Karpas-422 (cell line): ENCODE measurements at regions not wholly inside any gene's neighbourhood (a gene's known extent, or its start where the extent isn't known, plus 50 kb on each side); places are given as distances from the start of the nearest gene placed in this dataset.
A peak's percentile ranks its signal among the peaks of the same experiment; 100 is the strongest.
"Not testable (repeated sequence)": the region's sequence is repeated elsewhere in the genome, so short reads cannot be mapped to it uniquely, and the experiment has no call there.

Experiments
- DNase-seq: peaks from one replicate; pipeline ENCODE4 v3.0.0-alpha.2; 2015
- H2AFZ ChIP-seq: fragments of 200-600 bp; sonication (generic); 2 replicates; pipeline ENCODE4 v1.6.1; 2014; ENCODE audit warnings: antibody characterized with exemption, low read length, mixed read lengths
- H3K27ac ChIP-seq: fragments of 200-600 bp; sonication (generic); 2 replicates; pipeline ENCODE4 v1.5.1; 2014; ENCODE audit warnings: mild to moderate bottlenecking, low read length, moderate library complexity
- H3K27me3 ChIP-seq: fragments of 200-600 bp; sonication (generic); 2 replicates; pipeline ENCODE4 v1.6.1; 2014; ENCODE audit warnings: low read length, mixed read lengths
- H3K36me3 ChIP-seq: fragments of 200-600 bp; sonication (generic); 2 replicates; pipeline ENCODE4 v1.6.1; 2014; ENCODE audit warnings: low read length, mixed read lengths; ENCODE audit not compliant: insufficient read depth
- H3K4me1 ChIP-seq: fragments of 200-600 bp; sonication (generic); 2 replicates; pipeline ENCODE4 v1.6.1; 2014; ENCODE audit warnings: mild to moderate bottlenecking, low read length, mixed read lengths
- H3K4me2 ChIP-seq: fragments of 200-600 bp; sonication (generic); 2 replicates; pipeline ENCODE4 v1.6.1; 2014; ENCODE audit warnings: low read length, low read depth, mild to moderate bottlenecking; ENCODE audit not compliant: poor library complexity, severe bottlenecking
- H3K4me3 ChIP-seq: fragments of 200-600 bp; sonication (generic); 2 replicates; pipeline ENCODE4 v1.5.1; 2014; ENCODE audit warnings: mild to moderate bottlenecking, antibody characterized with exemption, low read length, mixed read lengths
- H3K79me2 ChIP-seq: fragments of 200-600 bp; sonication (generic); 2 replicates; pipeline ENCODE4 v1.6.1; 2014; ENCODE audit warnings: mild to moderate bottlenecking, low read length, mixed read lengths
- H3K9ac ChIP-seq: fragments of 200-600 bp; sonication (generic); 2 replicates; pipeline ENCODE4 v1.6.0; 2014; ENCODE audit warnings: low read length
- H3K9me2 ChIP-seq: fragments of 200-600 bp; sonication (generic), shearing (Covaris generic); replicated peaks from 2 replicates; pipeline ENCODE4 v1.6.0; 2014; ENCODE audit warnings: mild to moderate bottlenecking, low read length, moderate library complexity; ENCODE audit not compliant: insufficient read depth
- H3K9me3 ChIP-seq: fragments of 300-700, 200-600 bp; sonication (generic); 2 replicates; pipeline ENCODE4 v1.6.1; 2014; ENCODE audit warnings: low read length, mixed read lengths
- H4K20me1 ChIP-seq: fragments of 200-600 bp; sonication (generic); 2 replicates; pipeline ENCODE4 v1.6.1; 2014; ENCODE audit warnings: mild to moderate bottlenecking, antibody characterized with exemption, low read length, low read depth; ENCODE audit not compliant: insufficient read depth

DNA sequence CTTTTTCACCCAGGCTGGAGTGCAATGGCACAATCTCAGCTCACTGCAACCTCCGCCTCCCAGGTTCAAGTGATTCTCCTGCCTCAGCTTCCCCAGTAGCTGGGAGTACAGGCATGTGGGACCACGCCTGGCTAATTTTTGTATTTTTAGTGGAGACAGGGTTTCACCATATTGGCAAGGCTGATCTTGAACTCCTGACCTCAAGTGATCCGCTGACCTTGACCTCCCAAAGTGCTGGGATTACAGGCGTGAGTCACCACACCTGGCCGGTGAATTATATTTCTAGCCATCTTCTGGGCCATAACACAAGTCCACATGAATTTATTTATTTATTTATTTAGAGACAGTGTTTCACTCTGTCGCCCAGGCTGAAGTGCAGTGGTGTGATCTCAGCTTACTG lies 105.0 kb upstream of the XPO1 start:
- H3K9me3 ChIP-seq, H3K9ac ChIP-seq, H3K4me2 ChIP-seq, H4K20me1 ChIP-seq, H3K4me1 ChIP-seq, H2AFZ ChIP-seq, H3K27ac ChIP-seq, H3K36me3 ChIP-seq, DNase-seq, H3K27me3 ChIP-seq, H3K4me3 ChIP-seq, H3K9me2 ChIP-seq, H3K79me2 ChIP-seq: not testable (repeated sequence)

DNA sequence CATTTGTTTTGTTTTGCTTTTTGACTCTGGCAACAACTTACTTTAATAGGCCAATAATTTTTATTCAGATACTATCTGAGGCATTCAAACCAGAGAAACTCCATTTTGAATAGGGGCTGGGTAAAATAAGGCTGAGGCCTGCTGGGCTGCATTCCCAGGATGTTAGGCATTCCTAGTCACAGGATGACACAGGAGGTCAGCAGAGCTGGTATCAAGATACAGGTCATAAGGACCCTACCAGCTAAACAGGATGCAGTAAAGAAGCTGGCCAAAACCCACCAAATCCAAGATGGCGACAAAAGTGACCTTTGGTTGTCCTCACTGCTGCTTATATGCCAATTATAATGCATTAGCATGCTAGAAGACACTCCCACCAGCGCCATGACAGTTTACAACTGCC lies 102.2 kb upstream of the XPO1 start:
- Histone ChIP-seq H2AFZ (peak overlapping the region; percentile 44; the same call in 1 of the 2 replicates), H3K9me2 (0 out of 2 replicates have a peak, but pooled peaks cover 5% of the 10 kb centered on the region), H3K79me2 (no peaks in the 10 kb centered on the region), H3K36me3 (no peaks in the 10 kb centered on the region), H3K9me3 (no peaks in the 10 kb centered on the region), H4K20me1 (no peaks in the 10 kb centered on the region), H3K4me2 (no peak overlapping the region), H3K4me3 (no peak overlapping the region), H3K4me1 (no peaks in the 10 kb centered on the region), H3K9ac (no peak overlapping the region), H3K27me3 (no peaks in the 10 kb centered on the region), H3K27ac (no peak overlapping the region)
- no peak for DNase-seq

DNA sequence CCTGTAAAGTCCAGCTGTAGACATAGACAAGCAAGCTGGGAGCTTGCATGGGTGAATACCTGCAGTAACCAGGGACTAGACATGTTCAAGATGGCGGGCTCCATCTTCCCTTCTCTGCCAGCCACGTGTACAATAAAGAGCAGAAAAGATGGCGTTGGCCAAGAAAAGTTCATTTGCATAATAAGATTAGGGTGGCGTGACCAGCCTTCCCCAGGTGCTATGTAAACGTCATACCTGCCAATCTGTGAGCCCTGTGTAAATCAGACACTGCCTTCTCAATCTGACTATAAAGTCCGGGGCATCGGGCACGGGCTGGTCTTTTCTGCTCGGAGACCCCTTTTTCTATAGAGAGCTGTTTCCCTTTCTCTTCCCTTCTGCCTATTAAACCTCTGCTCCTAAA lies 101.6 kb upstream of the XPO1 start:
- no peaks in the 10 kb centered on the region for H3K9me3 ChIP-seq
- H3K4me2 ChIP-seq: no peak overlapping the region
- no peaks in the 10 kb centered on the region for H3K79me2 ChIP-seq
- H2AFZ ChIP-seq: peak overlapping the region; percentile 49
- 0 out of 2 replicates have a peak, but pooled peaks cover 5% of the 10 kb centered on the region for H3K9me2 ChIP-seq
- no peak overlapping the region for H3K27ac ChIP-seq
- H3K9ac ChIP-seq: no peak overlapping the region
- H3K4me3 ChIP-seq: no peak overlapping the region
- no peaks in the 10 kb centered on the region for H4K20me1 ChIP-seq
- H3K27me3 ChIP-seq: no peaks in the 10 kb centered on the region
- H3K4me1 ChIP-seq: no peaks in the 10 kb centered on the region
- no peak for DNase-seq
- H3K36me3 ChIP-seq: no peaks in the 10 kb centered on the region

DNA sequence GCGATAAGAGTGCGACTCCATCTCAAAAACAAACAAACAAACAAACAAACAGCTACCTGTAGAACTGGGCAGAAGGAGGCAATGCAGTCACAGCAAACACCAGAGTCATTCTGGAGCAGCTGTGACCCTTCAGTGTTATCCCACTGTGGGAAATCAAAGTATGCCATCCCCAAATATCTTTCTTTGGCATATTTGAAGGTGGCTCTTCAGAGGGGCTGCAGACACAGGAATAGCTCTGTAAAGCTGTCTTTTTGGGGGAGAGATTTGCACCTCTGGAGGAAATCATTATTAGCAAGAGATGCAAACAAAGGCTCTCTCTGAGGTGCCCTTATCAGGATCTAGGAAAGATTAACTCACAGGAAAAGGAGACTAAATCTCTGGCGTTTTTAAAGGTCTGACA lies 98.5 kb upstream of the XPO1 start:
- no peaks in the 10 kb centered on the region for H3K79me2 ChIP-seq
- no peak for DNase-seq
- no peak overlapping the region for H3K9ac ChIP-seq
- H3K9me3 ChIP-seq: no peaks in the 10 kb centered on the region
- H3K4me3 ChIP-seq: no peak overlapping the region
- no peaks in the 10 kb centered on the region for H3K4me1 ChIP-seq
- no peak overlapping the region for H2AFZ ChIP-seq
- no peak overlapping the region for H3K4me2 ChIP-seq
- no peaks in the 10 kb centered on the region for H4K20me1 ChIP-seq
- H3K9me2 ChIP-seq: 0 out of 2 replicates have a peak, but pooled peaks cover 5% of the 10 kb centered on the region
- H3K36me3 ChIP-seq: no peaks in the 10 kb centered on the region
- no peaks in the 10 kb centered on the region for H3K27me3 ChIP-seq
- H3K27ac ChIP-seq: no peak overlapping the region

DNA sequence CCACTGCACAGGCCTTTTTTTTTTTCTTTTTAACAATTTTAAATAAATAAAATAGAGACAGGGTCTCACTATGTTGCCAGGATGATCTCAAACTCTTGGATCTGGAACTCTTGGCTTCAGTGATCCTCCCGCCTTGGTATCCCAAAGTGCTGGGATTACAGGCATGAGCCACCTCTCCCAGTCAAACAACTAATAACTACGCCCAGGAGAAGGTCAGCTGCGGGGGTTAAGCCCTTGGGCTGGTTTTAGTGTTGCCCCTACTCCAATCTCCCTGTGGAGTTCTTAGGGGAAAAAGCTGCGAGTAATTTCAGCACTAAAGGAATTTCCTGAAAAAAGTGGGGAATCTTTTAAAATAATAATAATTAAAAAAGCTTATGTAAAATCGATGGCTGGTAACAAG lies 96.4 kb upstream of the XPO1 start:
- no peak overlapping the region for H3K9ac ChIP-seq
- H3K4me3 ChIP-seq: no peak overlapping the region
- no peak for DNase-seq
- H4K20me1 ChIP-seq: no peaks in the 10 kb centered on the region
- no peaks in the 10 kb centered on the region for H3K36me3 ChIP-seq
- H3K27ac ChIP-seq: no peak overlapping the region
- H3K27me3 ChIP-seq: no peaks in the 10 kb centered on the region
- H3K4me1 ChIP-seq: no peaks in the 10 kb centered on the region
- no peak overlapping the region for H3K4me2 ChIP-seq
- 0 out of 2 replicates have a peak, but pooled peaks cover 4% of the 10 kb centered on the region for H3K9me2 ChIP-seq
- no peak overlapping the region for H2AFZ ChIP-seq
- no peaks in the 10 kb centered on the region for H3K9me3 ChIP-seq
- H3K79me2 ChIP-seq: no peaks in the 10 kb centered on the region

DNA sequence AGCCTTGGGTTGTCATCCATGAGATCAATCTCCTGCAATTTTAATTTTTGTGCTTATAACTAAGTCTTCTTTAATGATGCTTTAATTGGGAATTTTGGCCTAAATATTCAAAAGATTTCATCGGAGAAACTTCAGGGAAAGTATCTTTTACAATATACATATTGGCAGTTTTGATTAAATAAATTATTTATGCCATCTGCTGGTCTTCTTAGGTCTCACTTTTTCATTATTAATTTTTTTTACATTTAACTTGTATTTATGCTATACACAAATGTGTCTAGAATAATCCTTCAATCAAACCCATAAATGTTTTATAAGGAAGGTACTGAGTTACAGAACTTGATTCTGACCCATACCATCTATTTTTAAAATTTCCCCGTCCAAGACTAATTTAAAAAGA lies 95.1 kb upstream of the XPO1 start:
- DNase-seq: no peak
- Histone ChIP-seq H3K27ac (no peak overlapping the region), H3K9ac (no peak overlapping the region), H3K9me2 (no peaks in the 10 kb centered on the region), H3K27me3 (no peaks in the 10 kb centered on the region), H3K4me1 (no peaks in the 10 kb centered on the region), H2AFZ (no peak overlapping the region), H3K4me3 (no peak overlapping the region), H4K20me1 (no peaks in the 10 kb centered on the region), H3K4me2 (no peak overlapping the region), H3K36me3 (no peaks in the 10 kb centered on the region), H3K79me2 (no peaks in the 10 kb centered on the region), H3K9me3 (no peaks in the 10 kb centered on the region)

DNA sequence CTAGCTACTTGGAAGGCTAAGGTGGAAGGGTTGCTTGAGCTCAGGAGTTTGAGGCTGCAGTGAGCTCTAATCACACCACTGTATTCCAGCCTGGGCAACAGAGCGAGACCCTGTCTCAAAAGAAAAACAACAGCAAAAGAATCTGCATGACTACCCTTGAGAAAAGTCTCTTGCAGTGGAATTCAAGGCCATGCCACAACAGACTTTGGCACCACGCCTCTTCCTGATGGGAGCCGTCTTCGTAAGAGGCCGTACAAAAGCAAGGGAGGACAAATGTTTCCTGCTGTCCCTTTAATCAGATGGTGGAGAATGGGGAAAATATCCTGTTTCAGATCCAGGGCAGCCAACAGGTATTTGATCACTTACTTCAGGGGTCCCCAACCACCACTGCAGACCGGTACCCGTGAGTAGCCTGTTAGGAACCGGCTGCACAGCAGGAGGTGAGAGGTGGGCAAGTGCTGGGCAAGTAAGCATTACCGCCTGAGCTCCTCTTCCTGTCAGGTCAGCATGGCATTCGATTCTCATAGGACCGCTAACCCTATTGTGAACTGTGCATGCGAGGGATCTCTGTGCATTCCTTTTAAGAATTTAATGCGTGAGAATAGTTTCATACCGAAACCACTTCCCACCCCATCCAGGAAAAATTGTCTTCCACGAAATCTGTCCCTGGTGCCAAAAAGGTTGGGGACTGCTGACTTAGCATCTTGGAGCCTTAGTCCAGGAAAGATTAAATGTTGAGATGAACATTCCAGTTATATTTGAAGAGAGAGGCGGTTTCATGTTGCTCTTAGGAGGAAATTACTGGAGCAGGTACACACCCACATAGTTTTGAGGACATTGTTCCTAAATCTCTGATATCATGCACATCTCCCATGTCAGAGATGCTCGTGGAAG lies 94.4 kb upstream of the XPO1 start:
- Histone ChIP-seq H3K4me3 (no peak overlapping the region), H2AFZ (no peak overlapping the region)
- DNase-seq: no peak

DNA sequence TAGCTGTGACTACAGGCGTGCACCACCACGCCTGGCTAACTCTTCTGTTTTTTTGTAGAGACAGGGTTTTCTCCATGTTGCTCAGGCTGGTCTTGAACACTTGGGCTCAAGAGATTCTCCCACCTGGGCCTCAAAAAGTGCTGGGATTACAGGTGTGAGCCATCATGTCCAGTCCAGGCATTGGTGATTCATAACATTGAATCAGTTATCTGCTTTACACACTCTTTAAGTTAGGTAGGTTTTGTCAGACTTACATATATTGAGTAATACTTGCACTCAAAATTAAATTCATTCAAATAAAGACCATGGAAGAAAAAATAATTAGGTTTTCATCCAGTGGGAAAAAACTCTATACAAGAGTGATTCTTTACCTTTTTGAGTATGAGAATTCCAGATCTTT lies 93.2 kb upstream of the XPO1 start:
- Histone ChIP-seq H3K79me2 (no peaks in the 10 kb centered on the region), H3K36me3 (no peaks in the 10 kb centered on the region), H3K9me2 (no peaks in the 10 kb centered on the region), H3K9ac (no peak overlapping the region), H3K27ac (no peak overlapping the region), H3K27me3 (no peaks in the 10 kb centered on the region), H3K9me3 (no peaks in the 10 kb centered on the region), H3K4me1 (no peaks in the 10 kb centered on the region), H4K20me1 (no peaks in the 10 kb centered on the region), H3K4me3 (no peak overlapping the region), H2AFZ (no peak overlapping the region), H3K4me2 (no peak overlapping the region)
- DNase-seq: no peak

More for the DNA sequence above, 94.4 kb upstream of the XPO1 start:
- no peaks in the 10 kb centered on the region for H3K9me3 ChIP-seq
- no peaks in the 10 kb centered on the region for H4K20me1 ChIP-seq
- H3K27ac ChIP-seq: no peak overlapping the region
- no peak overlapping the region for H3K4me2 ChIP-seq
- H3K9me2 ChIP-seq: no peaks in the 10 kb centered on the region
- H3K79me2 ChIP-seq: no peaks in the 10 kb centered on the region
- H3K36me3 ChIP-seq: no peaks in the 10 kb centered on the region
- no peaks in the 10 kb centered on the region for H3K27me3 ChIP-seq
- no peaks in the 10 kb centered on the region for H3K4me1 ChIP-seq
- H3K9ac ChIP-seq: no peak overlapping the region
